Neural cell (in vitro differentiated cells): ENCODE measurements at regions not wholly inside any gene's neighbourhood (a gene's known extent, or its start where the extent isn't known, plus 50 kb on each side); places are given as distances from the start of the nearest gene placed in this dataset.

Experiments
- EZH2 ChIP-seq: fragments of 200-600, 300-800 bp; shearing (Covaris generic), sonication (generic); IDR thresholded peaks from 2 replicates; pipeline ENCODE4 v1.6.1; 2014; ENCODE audit warnings: antibody characterized with exemption, low read length, borderline replicate concordance, mild to moderate bottlenecking; ENCODE audit not compliant: insufficient read depth, poor library complexity, severe bottlenecking
- POLR2AphosphoS5 ChIP-seq: IDR thresholded peaks from 2 replicates; pipeline ENCODE4 v1.6.1; 2012
- REST ChIP-seq: IDR thresholded peaks from 2 replicates; pipeline ENCODE4 v1.6.1; 2012; ENCODE audit warnings: borderline replicate concordance
- TF ChIP-seq, protein P1 (sequence below): fragments of 450-650 bp; IDR thresholded peaks from 2 replicates; pipeline ENCODE4 v1.5.1; 2014; ENCODE audit warnings: antibody characterized with exemption, mild to moderate bottlenecking, moderate library complexity; ENCODE audit not compliant: poor library complexity, severe bottlenecking

- TF ChIP-seq REST (no peak), EZH2 (no peak), POLR2AphosphoS5 (no peak)
- TF ChIP-seq, protein P1, sequence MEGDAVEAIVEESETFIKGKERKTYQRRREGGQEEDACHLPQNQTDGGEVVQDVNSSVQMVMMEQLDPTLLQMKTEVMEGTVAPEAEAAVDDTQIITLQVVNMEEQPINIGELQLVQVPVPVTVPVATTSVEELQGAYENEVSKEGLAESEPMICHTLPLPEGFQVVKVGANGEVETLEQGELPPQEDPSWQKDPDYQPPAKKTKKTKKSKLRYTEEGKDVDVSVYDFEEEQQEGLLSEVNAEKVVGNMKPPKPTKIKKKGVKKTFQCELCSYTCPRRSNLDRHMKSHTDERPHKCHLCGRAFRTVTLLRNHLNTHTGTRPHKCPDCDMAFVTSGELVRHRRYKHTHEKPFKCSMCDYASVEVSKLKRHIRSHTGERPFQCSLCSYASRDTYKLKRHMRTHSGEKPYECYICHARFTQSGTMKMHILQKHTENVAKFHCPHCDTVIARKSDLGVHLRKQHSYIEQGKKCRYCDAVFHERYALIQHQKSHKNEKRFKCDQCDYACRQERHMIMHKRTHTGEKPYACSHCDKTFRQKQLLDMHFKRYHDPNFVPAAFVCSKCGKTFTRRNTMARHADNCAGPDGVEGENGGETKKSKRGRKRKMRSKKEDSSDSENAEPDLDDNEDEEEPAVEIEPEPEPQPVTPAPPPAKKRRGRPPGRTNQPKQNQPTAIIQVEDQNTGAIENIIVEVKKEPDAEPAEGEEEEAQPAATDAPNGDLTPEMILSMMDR: no peak
Observed at GRCh38 chr10:44326474-44327030, 58.3 kb downstream of the CXCL12 start.
